ENCODE measurements at regions not wholly inside any gene's neighbourhood (a gene's known extent, or its start where the extent isn't known, plus 50 kb on each side); places are given as distances from the start of the nearest gene placed in this dataset.

DNA sequence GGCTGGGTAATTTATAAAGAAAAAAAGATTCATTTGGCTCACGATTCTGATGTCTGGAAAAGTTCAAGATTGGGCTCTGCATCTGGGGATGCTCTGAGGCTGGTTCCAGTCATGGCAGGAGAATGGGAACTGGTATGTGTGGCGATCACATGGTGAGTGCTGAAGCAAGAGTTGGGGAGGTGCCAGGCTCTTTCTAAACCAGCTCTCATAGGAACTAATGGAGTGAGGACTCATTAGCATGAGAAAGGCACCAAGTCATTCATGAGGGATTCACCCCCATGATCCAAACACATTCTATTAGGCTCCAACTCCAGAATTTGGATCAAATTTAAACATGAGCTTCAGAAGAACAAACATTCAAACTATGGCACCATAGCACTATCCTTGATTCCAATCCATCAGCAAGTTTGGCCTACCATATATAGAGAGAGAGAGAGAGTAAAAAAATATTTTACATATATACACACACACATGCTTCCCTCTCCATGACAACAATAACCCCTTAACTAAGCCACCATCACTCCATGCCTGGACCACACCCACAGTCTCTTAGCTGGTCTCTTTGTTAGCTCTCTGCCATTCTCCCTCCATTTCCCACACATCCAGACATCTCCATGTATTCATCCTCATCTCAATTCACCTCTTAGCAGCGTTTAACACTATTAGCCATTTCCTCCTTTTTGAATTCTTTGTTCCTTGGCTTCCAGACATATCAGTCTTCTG is 57.9 kb downstream of the NPY start:
- H3K9ac ChIP-seq (ENCODE audit: low read depth, low read length): no peak overlapping the region

DNA sequence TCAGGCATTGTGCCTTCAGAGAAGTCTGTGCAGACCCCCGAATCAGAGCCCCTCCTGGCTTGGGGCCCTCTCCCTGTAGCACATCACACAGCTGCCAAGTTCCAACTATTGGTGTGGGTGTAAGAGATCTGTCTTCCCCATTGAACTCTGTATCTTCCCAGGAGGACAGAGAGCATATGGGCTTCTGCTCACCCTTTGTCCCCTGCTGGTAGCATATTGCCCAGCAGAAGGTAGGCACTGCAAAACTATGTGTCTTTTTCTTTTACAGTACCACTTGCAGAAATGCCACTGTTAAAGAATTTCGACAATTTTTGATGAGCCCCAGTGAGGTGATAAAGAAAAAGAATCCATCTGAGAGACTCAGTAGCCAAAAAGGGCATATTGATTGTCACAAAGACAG is 59.6 kb downstream of the NPY start:
- Histone ChIP-seq H3K4me1 (ENCODE audit: control insufficient read depth, insufficient read depth, low read length) (peaks cover 17% of the 10 kb centered on the region), H3K9ac (ENCODE audit: low read depth, low read length) (no peak overlapping the region), H3K9me3 (ENCODE audit: control insufficient read depth, insufficient read depth, low read length) (no peaks in the 10 kb centered on the region), H3K27ac (ENCODE audit: low read depth, low read length) (no peak overlapping the region), H3K36me3 (ENCODE audit: control insufficient read depth, insufficient read depth, low read length) (no peaks in the 10 kb centered on the region), H3K27me3 (ENCODE audit: control insufficient read depth, insufficient read depth, low read length) (peaks cover 6% of the 10 kb centered on the region; the same call in 1 of the 2 replicates), H3K4me3 (ENCODE audit: low read depth, low read length) (no peak overlapping the region)

More for the DNA sequence above, 57.9 kb downstream of the NPY start:
- no peaks in the 10 kb centered on the region for H3K36me3 ChIP-seq (ENCODE audit: control insufficient read depth, insufficient read depth, low read length)
- peaks cover 18% of the 10 kb centered on the region for H3K27me3 ChIP-seq (ENCODE audit: control insufficient read depth, insufficient read depth, low read length)
- peaks cover 35% of the 10 kb centered on the region for H3K4me1 ChIP-seq (ENCODE audit: control insufficient read depth, insufficient read depth, low read length)
- H3K4me3 ChIP-seq (ENCODE audit: low read depth, low read length): no peak overlapping the region
- H3K9me3 ChIP-seq (ENCODE audit: control insufficient read depth, insufficient read depth, low read length): no peaks in the 10 kb centered on the region
- H3K27ac ChIP-seq (ENCODE audit: low read depth, low read length): no peak overlapping the region

DNA sequence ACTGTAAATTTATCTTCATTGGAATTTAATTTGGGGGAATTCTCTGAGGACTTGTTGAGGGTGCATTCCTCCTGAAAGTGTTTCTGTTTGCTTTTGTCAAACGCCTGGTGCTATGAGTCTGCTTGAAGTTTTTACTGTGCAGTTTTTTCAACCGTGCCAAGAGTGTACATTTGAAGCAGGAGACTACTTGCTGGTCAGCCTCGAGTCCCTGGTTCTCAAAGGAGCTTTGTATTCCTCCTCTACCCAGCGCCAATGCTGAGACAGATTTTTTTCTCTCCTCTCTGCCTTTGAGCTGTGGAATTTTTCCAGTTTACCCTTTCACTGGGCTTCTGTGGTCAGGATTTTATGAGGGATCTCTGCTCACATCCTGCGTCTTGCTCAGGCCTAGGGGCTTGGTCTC is 62.1 kb downstream of the NPY start:
- Histone ChIP-seq H3K9ac (ENCODE audit: low read depth, low read length) (no peak overlapping the region), H3K9me3 (ENCODE audit: control insufficient read depth, insufficient read depth, low read length) (no peaks in the 10 kb centered on the region), H3K36me3 (ENCODE audit: control insufficient read depth, insufficient read depth, low read length) (no peaks in the 10 kb centered on the region), H3K27me3 (ENCODE audit: control insufficient read depth, insufficient read depth, low read length) (no peaks in the 10 kb centered on the region), H3K4me1 (ENCODE audit: control insufficient read depth, insufficient read depth, low read length) (peaks cover 17% of the 10 kb centered on the region), H3K27ac (ENCODE audit: low read depth, low read length) (no peak overlapping the region), H3K4me3 (ENCODE audit: low read depth, low read length) (no peak overlapping the region)

DNA sequence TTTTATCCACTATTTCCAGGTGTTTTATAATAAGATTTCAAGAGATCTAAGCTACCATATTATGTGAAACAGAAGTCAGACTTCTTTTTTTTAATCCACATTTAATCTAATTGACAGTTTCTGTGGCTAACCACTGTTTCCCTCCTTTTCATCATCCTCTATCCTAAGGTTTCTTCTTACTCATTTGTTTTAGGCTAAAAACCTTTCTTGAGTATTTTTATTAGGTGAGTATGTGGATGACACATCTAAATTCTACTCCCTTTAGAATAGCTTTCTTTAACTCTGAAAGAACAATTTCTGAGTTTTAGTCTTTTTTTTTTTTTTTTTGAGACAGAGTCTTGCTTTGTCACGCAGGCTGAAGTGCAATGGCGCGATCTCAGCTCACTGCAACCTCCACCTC is 62.7 kb downstream of the NPY start:
- Histone ChIP-seq H3K9ac (ENCODE audit: low read depth, low read length) (no peak overlapping the region), H3K9me3 (ENCODE audit: control insufficient read depth, insufficient read depth, low read length) (no peaks in the 10 kb centered on the region), H3K4me3 (ENCODE audit: low read depth, low read length) (no peak overlapping the region), H3K36me3 (ENCODE audit: control insufficient read depth, insufficient read depth, low read length) (no peaks in the 10 kb centered on the region), H3K27ac (ENCODE audit: low read depth, low read length) (no peak overlapping the region), H3K27me3 (ENCODE audit: control insufficient read depth, insufficient read depth, low read length) (no peaks in the 10 kb centered on the region), H3K4me1 (ENCODE audit: control insufficient read depth, insufficient read depth, low read length) (peaks cover 14% of the 10 kb centered on the region)

DNA sequence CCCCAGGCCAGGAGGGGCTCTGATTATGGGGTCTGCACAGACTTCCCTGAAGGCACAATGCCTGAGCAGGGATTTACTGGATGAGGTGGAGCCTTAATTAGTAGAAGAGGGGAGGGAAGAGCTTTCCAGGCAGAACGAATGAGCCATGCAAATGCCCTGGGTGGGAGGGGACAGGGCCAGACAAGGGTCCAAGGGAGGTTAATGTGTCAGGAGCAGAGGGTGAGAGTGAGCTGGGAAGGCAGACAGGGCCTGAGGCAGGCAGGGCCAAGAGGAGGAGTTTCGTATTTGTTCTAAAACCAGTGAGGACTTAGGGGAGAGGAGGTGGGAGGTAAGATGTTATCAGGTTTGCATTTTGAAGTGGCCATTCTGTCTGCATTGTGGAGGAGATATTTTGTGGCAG is 65.3 kb downstream of the NPY start:
- Histone ChIP-seq H3K27ac (ENCODE audit: low read depth, low read length) (no peak overlapping the region), H3K4me3 (ENCODE audit: low read depth, low read length) (no peak overlapping the region), H3K27me3 (ENCODE audit: control insufficient read depth, insufficient read depth, low read length) (no peaks in the 10 kb centered on the region), H3K9ac (ENCODE audit: low read depth, low read length) (no peak overlapping the region), H3K4me1 (ENCODE audit: control insufficient read depth, insufficient read depth, low read length) (0 out of 2 replicates have a peak, but pooled peaks cover 3% of the 10 kb centered on the region), H3K36me3 (ENCODE audit: control insufficient read depth, insufficient read depth, low read length) (no peaks in the 10 kb centered on the region), H3K9me3 (ENCODE audit: control insufficient read depth, insufficient read depth, low read length) (no peaks in the 10 kb centered on the region; the same call in 1 of the 2 replicates)

DNA sequence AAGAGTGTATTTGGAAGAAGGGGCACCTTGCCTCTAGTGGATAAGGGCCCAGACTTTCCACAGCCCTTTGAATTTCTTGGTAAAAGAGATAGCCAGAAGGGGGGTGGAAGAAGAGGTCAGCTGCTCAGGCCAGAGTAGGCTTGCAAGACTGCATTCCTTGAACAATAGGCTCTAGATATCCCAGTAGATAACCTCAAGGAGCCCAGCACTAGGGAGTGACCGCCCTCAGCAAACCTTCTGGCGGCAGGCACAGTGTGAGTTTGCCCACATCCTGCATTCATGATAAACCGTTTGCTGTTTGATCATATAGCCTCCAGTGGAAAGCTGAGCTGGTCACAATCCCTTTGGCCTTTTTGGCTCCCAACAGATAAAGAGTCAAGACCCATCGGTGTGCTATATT is 70.5 kb downstream of the NPY start:
- Histone ChIP-seq H3K9me3 (ENCODE audit: control insufficient read depth, insufficient read depth, low read length) (peaks cover 3% of the 10 kb centered on the region), H3K27me3 (ENCODE audit: control insufficient read depth, insufficient read depth, low read length) (no peaks in the 10 kb centered on the region), H3K9ac (ENCODE audit: low read depth, low read length) (no peak overlapping the region), H3K4me1 (ENCODE audit: control insufficient read depth, insufficient read depth, low read length) (0 out of 2 replicates have a peak, but pooled peaks cover 2% of the 10 kb centered on the region), H3K4me3 (ENCODE audit: low read depth, low read length) (no peak overlapping the region), H3K27ac (ENCODE audit: low read depth, low read length) (no peak overlapping the region), H3K36me3 (ENCODE audit: control insufficient read depth, insufficient read depth, low read length) (no peaks in the 10 kb centered on the region)

DNA sequence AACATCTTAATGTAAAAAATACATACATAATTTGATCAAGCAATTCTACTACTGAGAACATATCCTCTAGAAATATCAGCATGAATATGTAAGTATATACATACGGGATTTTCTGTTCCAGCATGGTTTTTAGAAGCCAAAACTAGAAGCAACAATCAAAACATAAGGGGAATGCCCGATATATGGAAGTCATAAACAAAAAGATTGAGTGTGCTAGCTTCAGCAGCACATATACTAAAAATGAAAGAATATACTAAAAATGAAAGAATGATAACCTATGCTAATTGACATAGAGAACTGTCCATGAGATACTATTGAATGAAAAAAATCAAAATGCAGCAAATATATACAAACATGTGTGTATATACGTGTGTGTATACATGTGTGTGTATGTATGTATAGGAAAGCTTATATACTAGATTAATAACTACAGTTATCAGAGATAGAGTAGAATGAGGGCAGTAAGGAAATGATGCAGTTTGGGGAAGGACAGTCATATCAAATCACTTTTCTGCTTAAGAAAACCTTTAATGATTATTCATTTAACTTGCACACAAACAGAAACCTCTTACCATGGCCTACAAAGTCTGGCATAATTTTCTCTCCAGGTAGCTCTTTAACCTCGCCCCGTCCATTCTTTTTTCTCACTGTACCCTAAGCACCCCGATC is 72.9 kb downstream of the NPY start:
- Histone ChIP-seq H3K4me3 (ENCODE audit: low read depth, low read length) (no peak overlapping the region), H3K27ac (ENCODE audit: low read depth, low read length) (no peak overlapping the region), H3K36me3 (ENCODE audit: control insufficient read depth, insufficient read depth, low read length) (no peaks in the 10 kb centered on the region), H3K27me3 (ENCODE audit: control insufficient read depth, insufficient read depth, low read length) (no peaks in the 10 kb centered on the region), H3K9ac (ENCODE audit: low read depth, low read length) (no peak overlapping the region), H3K9me3 (ENCODE audit: control insufficient read depth, insufficient read depth, low read length) (peaks cover 3% of the 10 kb centered on the region), H3K4me1 (ENCODE audit: control insufficient read depth, insufficient read depth, low read length) (no peaks in the 10 kb centered on the region)

DNA sequence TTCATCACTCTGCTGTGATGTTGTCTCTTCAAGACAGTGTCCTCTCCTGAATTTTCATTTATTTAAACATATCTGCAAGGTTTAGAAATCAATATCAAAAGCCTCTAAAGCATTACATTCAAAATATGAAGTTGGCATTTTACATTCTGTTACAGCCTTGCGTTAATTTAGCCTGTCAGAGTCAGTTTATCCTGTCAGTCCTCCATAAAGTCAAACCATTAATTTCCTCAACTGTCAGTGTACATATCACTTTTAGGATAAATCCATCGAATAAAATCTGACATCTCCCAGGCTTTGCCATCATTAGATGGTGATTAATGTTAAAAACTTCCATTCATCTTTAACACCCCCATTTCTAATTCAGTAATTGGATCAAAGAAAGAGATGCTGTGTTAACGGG is 77.0 kb downstream of the NPY start:
- H3K9ac ChIP-seq (ENCODE audit: low read depth, low read length): no peak overlapping the region

DNA sequence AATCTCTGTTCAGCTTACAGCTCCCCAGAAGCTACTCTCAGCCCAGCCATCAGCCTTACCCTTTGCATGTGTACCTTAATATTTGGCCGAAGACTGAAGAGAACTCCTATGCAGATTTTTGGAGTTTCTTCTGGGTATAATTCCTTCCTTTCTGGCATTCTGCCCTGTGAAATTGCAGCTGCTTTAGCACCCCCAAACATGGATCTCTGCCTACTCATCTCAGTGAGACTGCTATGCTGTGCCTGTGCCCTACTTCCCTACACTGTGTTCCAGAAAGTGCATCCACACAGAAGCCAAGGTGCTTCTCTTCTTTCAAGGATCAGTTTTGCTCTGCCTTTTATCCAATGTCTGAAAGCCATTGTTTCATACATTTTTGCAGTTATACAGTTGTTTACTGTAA is 81.6 kb downstream of the NPY start:
- no peaks in the 10 kb centered on the region for H3K27me3 ChIP-seq (ENCODE audit: control insufficient read depth, insufficient read depth, low read length)
- no peak overlapping the region for H3K4me3 ChIP-seq (ENCODE audit: low read depth, low read length)
- H3K27ac ChIP-seq (ENCODE audit: low read depth, low read length): no peak overlapping the region
- H3K9ac ChIP-seq (ENCODE audit: low read depth, low read length): no peak overlapping the region
- H3K4me1 ChIP-seq (ENCODE audit: control insufficient read depth, insufficient read depth, low read length): no peaks in the 10 kb centered on the region
- H3K36me3 ChIP-seq (ENCODE audit: control insufficient read depth, insufficient read depth, low read length): no peaks in the 10 kb centered on the region
- no peaks in the 10 kb centered on the region for H3K9me3 ChIP-seq (ENCODE audit: control insufficient read depth, insufficient read depth, low read length)

More for the DNA sequence above, 77.0 kb downstream of the NPY start:
- H3K27me3 ChIP-seq (ENCODE audit: control insufficient read depth, insufficient read depth, low read length): no peaks in the 10 kb centered on the region
- H3K9me3 ChIP-seq (ENCODE audit: control insufficient read depth, insufficient read depth, low read length): no peaks in the 10 kb centered on the region
- H3K4me3 ChIP-seq (ENCODE audit: low read depth, low read length): no peak overlapping the region
- no peaks in the 10 kb centered on the region for H3K4me1 ChIP-seq (ENCODE audit: control insufficient read depth, insufficient read depth, low read length)
- H3K36me3 ChIP-seq (ENCODE audit: control insufficient read depth, insufficient read depth, low read length): no peaks in the 10 kb centered on the region
- no peak overlapping the region for H3K27ac ChIP-seq (ENCODE audit: low read depth, low read length)

DNA sequence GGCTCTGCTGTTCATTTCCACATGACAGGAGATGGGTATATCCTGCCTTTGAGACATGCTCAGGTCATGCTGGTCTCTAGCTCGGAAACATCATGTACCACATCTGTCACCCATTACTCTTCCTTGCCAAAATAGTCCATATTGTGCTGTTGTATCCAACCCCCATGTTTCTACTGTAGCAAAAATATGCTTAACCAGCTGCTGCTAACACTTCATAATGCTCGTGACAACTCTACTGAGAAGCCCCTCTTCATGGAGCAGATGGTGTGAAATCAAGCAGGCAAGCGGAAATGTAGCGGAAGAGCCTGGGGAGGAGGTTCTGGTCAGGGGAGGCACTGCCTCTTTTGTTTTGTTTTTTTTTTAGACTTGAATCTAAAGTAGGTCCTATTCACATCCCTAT is 82.9 kb downstream of the NPY start:
- no peak overlapping the region for H3K9ac ChIP-seq (ENCODE audit: low read depth, low read length)
- no peak overlapping the region for H3K27ac ChIP-seq (ENCODE audit: low read depth, low read length)
- H3K9me3 ChIP-seq (ENCODE audit: control insufficient read depth, insufficient read depth, low read length): no peaks in the 10 kb centered on the region
- peaks cover 3% of the 10 kb centered on the region; the same call in 1 of the 2 replicates for H3K4me1 ChIP-seq (ENCODE audit: control insufficient read depth, insufficient read depth, low read length)
- no peak overlapping the region for H3K4me3 ChIP-seq (ENCODE audit: low read depth, low read length)
- H3K36me3 ChIP-seq (ENCODE audit: control insufficient read depth, insufficient read depth, low read length): no peaks in the 10 kb centered on the region
- H3K27me3 ChIP-seq (ENCODE audit: control insufficient read depth, insufficient read depth, low read length): no peaks in the 10 kb centered on the region

DNA sequence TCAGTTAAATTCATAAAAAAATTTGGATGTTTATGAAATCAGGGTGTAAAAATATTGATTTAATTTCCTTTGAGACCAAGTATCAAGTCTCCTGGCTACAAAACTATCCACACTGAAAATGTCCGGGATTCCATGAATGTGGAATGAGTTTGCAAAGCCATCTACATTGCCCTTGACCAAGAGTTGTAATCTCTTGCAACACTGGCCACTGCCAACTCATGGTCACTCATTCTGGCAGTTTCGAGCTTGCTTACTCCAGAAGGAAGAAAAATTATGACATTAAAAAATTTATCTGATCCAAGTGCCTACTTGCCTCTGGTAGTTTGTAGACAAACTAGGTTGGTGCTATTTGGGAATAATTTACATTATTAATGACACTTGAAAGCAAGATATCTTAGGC is 84.2 kb downstream of the NPY start:
- Histone ChIP-seq H3K4me3 (ENCODE audit: low read depth, low read length) (no peak overlapping the region), H3K9me3 (ENCODE audit: control insufficient read depth, insufficient read depth, low read length) (no peaks in the 10 kb centered on the region), H3K27ac (ENCODE audit: low read depth, low read length) (no peak overlapping the region), H3K27me3 (ENCODE audit: control insufficient read depth, insufficient read depth, low read length) (no peaks in the 10 kb centered on the region), H3K36me3 (ENCODE audit: control insufficient read depth, insufficient read depth, low read length) (no peaks in the 10 kb centered on the region), H3K4me1 (ENCODE audit: control insufficient read depth, insufficient read depth, low read length) (peaks cover 16% of the 10 kb centered on the region), H3K9ac (ENCODE audit: low read depth, low read length) (no peak overlapping the region)

All from HUES48 (cell line).